Hematopoietic multipotent progenitor cell (in vitro differentiated cells): ENCODE measurements at regions not wholly inside any gene's neighbourhood (a gene's known extent, or its start where the extent isn't known, plus 50 kb on each side); places are given as distances from the start of the nearest gene placed in this dataset.

Experiments
- DNase-seq, 3 donors: peaks; one replicate each; pipeline ENCODE4 v3.0.0-alpha.2; 2011 to 2015; ENCODE audit warnings: low read depth in 2 of 3, low spot score in 2 of 3

GRCh38 chr2:65664931-65665330 is 232.5 kb upstream of the SPRED2 start:
- DNase-seq, result no peak

- DNase-seq, result no peak
Observed at GRCh38 chr2:65663831-65664407, 231.5 kb upstream of the SPRED2 start.

GRCh38 chr2:65662654-65663432 is 230.4 kb upstream of the SPRED2 start:
- no peak for DNase-seq

GRCh38 chr2:65661980-65662653 is 229.7 kb upstream of the SPRED2 start:
- DNase-seq, result no peak

- no peak for DNase-seq
Observed at GRCh38 chr2:65660340-65660739, 227.9 kb upstream of the SPRED2 start.

- no peak for DNase-seq
Observed at GRCh38 chr2:65658881-65659280, 226.5 kb upstream of the SPRED2 start.

- DNase-seq, result no peak
Observed at GRCh38 chr2:65658266-65658665, 225.9 kb upstream of the SPRED2 start.

- DNase-seq, result no peak
Observed at GRCh38 chr2:65656160-65656718, 223.8 kb upstream of the SPRED2 start.

GRCh38 chr2:65655000-65655399 is 222.6 kb upstream of the SPRED2 start:
- no peak for DNase-seq

GRCh38 chr2:65654496-65654895 is 222.1 kb upstream of the SPRED2 start:
- no peak for DNase-seq

GRCh38 chr2:65652066-65652465 is 219.7 kb upstream of the SPRED2 start:
- DNase-seq, result no peak

GRCh38 chr2:65649811-65650589 is 217.6 kb upstream of the SPRED2 start:
- no peak for DNase-seq

- peak in 1 of 3 donors; percentile 19 for DNase-seq
Observed at GRCh38 chr2:65647249-65647842, 214.9 kb upstream of the SPRED2 start.

GRCh38 chr2:65640793-65641103 is 208.3 kb upstream of the SPRED2 start:
- no peak for DNase-seq

- DNase-seq, result no peak
Observed at GRCh38 chr2:65639156-65639864, 206.9 kb upstream of the SPRED2 start.

GRCh38 chr2:65638443-65638842 is 206.0 kb upstream of the SPRED2 start:
- DNase-seq, result peak in 1 of 3 donors; percentile 5

- DNase-seq, result no peak
Observed at GRCh38 chr2:65636813-65637483, 204.5 kb upstream of the SPRED2 start.

- no peak for DNase-seq
Observed at GRCh38 chr2:65636024-65636423, 203.6 kb upstream of the SPRED2 start.

GRCh38 chr2:65634304-65634703 is 201.9 kb upstream of the SPRED2 start:
- no peak for DNase-seq
